Activated B cell treated with CpG ODN at 0.5 μM for 24 hours (primary cell): ENCODE measurements at regions not wholly inside any gene's neighbourhood (a gene's known extent, or its start where the extent isn't known, plus 50 kb on each side); places are given as distances from the start of the nearest gene placed in this dataset.

Experiments
- ATAC-seq: fragments of 200-7000 bp; cut with Tn5 transposase; one replicate; pipeline ENCODE4 v1.10.0; 2021; ENCODE audit warnings: low read depth, mild to moderate bottlenecking, moderate library complexity
- CTCF ChIA-PET: fragments of 350-600 bp; sonication (Branson Sonifier 250); formaldehyde crosslinking; loops from one replicate; lab custom pipeline; 2021; ENCODE audit warnings: antibody characterized with exemption; lab: Charles Lee
- POLR2A ChIA-PET: fragments of 350-600 bp; sonication (Branson Sonifier 250); formaldehyde crosslinking; loops from one replicate; lab custom pipeline; 2021; ENCODE audit warnings: antibody characterized with exemption; lab: Charles Lee
- DNase-seq: peaks from one replicate; pipeline ENCODE4 v3.0.0; 2022
- H3K27ac Mint-ChIP-seq: one replicate; pipeline ENCODE4 v1.8.0; 2020; ENCODE audit warnings: mixed read lengths
- H3K27me3 Mint-ChIP-seq: one replicate; pipeline ENCODE4 v1.8.0; 2021; ENCODE audit warnings: mixed read lengths
- H3K36me3 Mint-ChIP-seq: one replicate; pipeline ENCODE4 v1.8.0; 2021; ENCODE audit warnings: low read depth, mixed read lengths
- H3K4me1 Mint-ChIP-seq: one replicate; pipeline ENCODE4 v1.8.0; 2021; ENCODE audit warnings: mixed read lengths
- H3K4me3 Mint-ChIP-seq: one replicate; pipeline ENCODE4 v1.8.0; 2020; ENCODE audit warnings: mild to moderate bottlenecking, mixed read lengths
- H3K9me3 Mint-ChIP-seq: one replicate; pipeline ENCODE4 v1.8.0; 2020; ENCODE audit warnings: mixed read lengths
- intact Hi-C: fragments of 100-400 bp; cut with micrococcal nuclease; formaldehyde crosslinking; loops from one replicate; pipeline ENCODE4 v1.15.1; 2024
- TF ChIP-seq, protein P1 (sequence below): fragments of 200-600 bp; IDR thresholded peaks from one replicate; pipeline ENCODE4 v1.8.0; 2022; ENCODE audit warnings: antibody characterized with exemption, mild to moderate bottlenecking

DNA sequence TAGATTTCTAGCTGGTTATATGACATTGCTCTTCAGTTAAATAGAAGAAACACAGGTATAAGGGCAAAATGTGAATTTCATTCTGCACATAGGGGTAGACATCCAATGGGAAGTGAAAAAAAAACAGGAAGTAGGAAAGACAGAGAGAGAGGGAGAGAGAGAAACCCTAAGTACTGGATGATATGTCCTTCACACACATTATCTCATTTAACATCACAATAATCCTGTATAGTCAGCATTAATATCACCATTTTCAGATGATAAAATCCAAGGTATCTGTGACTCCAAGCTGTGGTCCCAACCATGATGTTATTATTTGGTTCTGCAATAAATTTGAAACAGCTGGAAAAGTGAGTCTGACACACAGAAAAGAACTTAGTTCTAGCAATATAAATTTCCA lies 759.9 kb downstream of the SATB2 start:
- H3K9me3 Mint-ChIP-seq: no peaks in the 10 kb centered on the region
- no peak for DNase-seq
- no peaks in the 10 kb centered on the region for H3K36me3 Mint-ChIP-seq
- ChIA-PET CTCF (no interaction called here), POLR2A (no interaction called here)
- no peaks in the 10 kb centered on the region for H3K27me3 Mint-ChIP-seq
- no peaks in the 10 kb centered on the region for H3K4me1 Mint-ChIP-seq
- no peak overlapping the region for H3K27ac Mint-ChIP-seq
- ATAC-seq: no peak
- TF ChIP-seq, protein P1, sequence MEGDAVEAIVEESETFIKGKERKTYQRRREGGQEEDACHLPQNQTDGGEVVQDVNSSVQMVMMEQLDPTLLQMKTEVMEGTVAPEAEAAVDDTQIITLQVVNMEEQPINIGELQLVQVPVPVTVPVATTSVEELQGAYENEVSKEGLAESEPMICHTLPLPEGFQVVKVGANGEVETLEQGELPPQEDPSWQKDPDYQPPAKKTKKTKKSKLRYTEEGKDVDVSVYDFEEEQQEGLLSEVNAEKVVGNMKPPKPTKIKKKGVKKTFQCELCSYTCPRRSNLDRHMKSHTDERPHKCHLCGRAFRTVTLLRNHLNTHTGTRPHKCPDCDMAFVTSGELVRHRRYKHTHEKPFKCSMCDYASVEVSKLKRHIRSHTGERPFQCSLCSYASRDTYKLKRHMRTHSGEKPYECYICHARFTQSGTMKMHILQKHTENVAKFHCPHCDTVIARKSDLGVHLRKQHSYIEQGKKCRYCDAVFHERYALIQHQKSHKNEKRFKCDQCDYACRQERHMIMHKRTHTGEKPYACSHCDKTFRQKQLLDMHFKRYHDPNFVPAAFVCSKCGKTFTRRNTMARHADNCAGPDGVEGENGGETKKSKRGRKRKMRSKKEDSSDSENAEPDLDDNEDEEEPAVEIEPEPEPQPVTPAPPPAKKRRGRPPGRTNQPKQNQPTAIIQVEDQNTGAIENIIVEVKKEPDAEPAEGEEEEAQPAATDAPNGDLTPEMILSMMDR: no peak
- intact Hi-C loops: no loop called here
- H3K4me3 Mint-ChIP-seq: no peak overlapping the region

DNA sequence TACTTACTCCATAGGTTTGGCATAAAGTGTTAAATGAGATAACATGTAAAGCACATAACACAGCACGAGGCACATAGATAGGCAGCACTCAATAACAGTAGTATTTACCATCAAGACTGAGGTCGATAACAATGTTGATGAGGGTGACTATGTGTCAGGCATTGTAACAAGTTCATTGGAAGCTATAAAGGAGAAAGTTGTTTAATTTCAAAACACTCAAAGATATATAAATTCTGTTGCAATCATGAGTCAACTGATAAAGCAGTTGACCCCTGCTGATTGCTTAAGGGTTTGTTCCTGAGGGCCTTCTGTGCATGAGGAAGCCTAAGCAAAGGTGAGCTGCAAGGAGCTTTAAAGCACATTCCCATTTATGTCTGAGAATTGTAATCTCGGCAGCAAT lies 760.5 kb downstream of the SATB2 start:
- no peaks in the 10 kb centered on the region for H3K4me1 Mint-ChIP-seq
- DNase-seq (no peak), ATAC-seq (no peak)
- ChIA-PET POLR2A (no interaction called here), CTCF (no interaction called here)
- intact Hi-C loops: no loop called here
- no peak overlapping the region for H3K27ac Mint-ChIP-seq
- TF ChIP-seq, protein P1: no peak
- H3K27me3 Mint-ChIP-seq: no peaks in the 10 kb centered on the region
- no peaks in the 10 kb centered on the region for H3K36me3 Mint-ChIP-seq
- H3K4me3 Mint-ChIP-seq: no peak overlapping the region
- H3K9me3 Mint-ChIP-seq: no peaks in the 10 kb centered on the region

DNA sequence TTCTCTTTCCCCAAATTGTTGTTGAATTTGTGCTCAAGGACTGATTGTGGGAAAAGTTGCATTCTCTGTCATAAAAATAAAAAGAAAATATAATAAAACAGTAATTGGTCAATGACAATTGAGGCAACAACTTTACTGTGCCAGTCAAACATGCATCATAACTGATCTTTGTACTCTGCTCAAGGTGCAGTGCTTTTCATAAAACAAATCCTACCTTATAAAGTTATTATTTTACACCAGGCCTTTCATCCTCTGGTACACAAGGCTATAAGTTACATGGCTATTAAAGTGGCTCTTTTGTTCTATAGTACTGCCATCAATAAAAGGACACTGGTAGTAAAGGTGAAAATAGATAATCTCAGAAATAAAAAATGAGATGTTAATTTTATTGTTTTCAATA lies 761.9 kb downstream of the SATB2 start:
- Mint-ChIP-seq H3K36me3 (no peaks in the 10 kb centered on the region), H3K4me1 (no peaks in the 10 kb centered on the region), H3K9me3 (no peaks in the 10 kb centered on the region), H3K4me3 (no peak overlapping the region), H3K27ac (no peak overlapping the region), H3K27me3 (no peaks in the 10 kb centered on the region)
- intact Hi-C loops: no loop called here
- TF ChIP-seq, protein P1: no peak
- DNase-seq (no peak), ATAC-seq (no peak)
- CTCF ChIA-PET: no interaction called here
- POLR2A ChIA-PET: no interaction called here

DNA sequence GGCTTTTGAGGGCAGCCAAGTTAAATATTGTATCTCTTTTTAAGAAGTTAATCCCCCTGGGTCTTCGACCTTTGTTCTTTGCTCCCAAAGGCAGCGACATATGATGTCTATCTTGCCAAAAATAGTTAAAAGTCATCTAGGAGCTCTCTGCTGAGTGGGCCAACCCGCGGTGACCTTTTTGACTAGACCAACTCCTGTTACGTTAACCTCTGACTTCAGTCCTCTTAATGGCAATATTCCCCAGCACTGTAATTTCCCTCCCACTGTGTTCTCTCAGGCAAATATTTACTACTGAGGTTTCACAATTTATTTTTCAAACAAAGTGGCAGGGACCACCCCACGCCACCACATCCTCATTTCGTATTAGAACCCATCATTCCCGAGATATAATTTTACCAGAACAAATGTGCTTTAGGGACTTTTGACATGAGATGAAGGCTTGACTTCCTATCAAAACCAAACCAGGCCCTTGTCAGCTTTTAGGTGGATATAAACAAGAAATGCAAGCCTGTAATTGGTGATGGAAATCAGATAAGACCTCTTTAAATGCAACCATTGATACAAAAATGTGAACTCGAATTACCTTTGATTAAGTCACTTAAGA lies 764.7 kb downstream of the SATB2 start:
- ChIA-PET POLR2A (no interaction called here), CTCF (no interaction called here)
- H3K4me1 Mint-ChIP-seq: no peaks in the 10 kb centered on the region
- H3K36me3 Mint-ChIP-seq: no peaks in the 10 kb centered on the region
- no peak overlapping the region for H3K4me3 Mint-ChIP-seq
- H3K27me3 Mint-ChIP-seq: no peaks in the 10 kb centered on the region
- H3K9me3 Mint-ChIP-seq: no peaks in the 10 kb centered on the region
- H3K27ac Mint-ChIP-seq: no peak overlapping the region
- ATAC-seq (no peak), DNase-seq (no peak)
- intact Hi-C loops: no loop called here
- TF ChIP-seq, protein P1: no peak

DNA sequence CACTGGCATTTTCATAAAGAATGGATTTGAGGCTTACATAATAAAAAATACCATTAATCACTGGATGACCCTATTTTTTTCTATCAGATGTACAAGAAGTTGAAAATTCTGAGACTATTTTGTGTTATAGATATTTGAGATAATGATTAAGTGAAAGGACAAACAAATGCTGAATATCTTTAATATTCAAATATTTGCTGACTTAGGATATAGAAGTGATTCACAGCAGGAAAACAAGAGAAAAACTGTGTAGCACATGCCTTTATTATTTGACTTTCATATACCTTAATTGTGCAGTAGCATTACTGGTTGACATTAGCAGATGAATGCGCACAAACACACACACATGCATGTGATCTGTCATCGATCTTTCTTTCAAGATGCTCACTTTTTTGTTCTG lies 766.5 kb downstream of the SATB2 start:
- Mint-ChIP-seq H3K27ac (no peak overlapping the region), H3K27me3 (no peaks in the 10 kb centered on the region), H3K4me1 (no peaks in the 10 kb centered on the region), H3K9me3 (no peaks in the 10 kb centered on the region), H3K36me3 (no peaks in the 10 kb centered on the region), H3K4me3 (no peak overlapping the region)
- no peak for ATAC-seq
- CTCF ChIA-PET: no interaction called here
- DNase-seq: no peak
- TF ChIP-seq, protein P1: no peak
- POLR2A ChIA-PET: no interaction called here
- intact Hi-C loops: no loop called here
